ENCODE measurements at regions not wholly inside any gene's neighbourhood (a gene's known extent, or its start where the extent isn't known, plus 50 kb on each side); places are given as distances from the start of the nearest gene placed in this dataset.
"Not testable (repeated sequence)": the region's sequence is repeated elsewhere in the genome, so short reads cannot be mapped to it uniquely, and the experiment has no call there.

DNA sequence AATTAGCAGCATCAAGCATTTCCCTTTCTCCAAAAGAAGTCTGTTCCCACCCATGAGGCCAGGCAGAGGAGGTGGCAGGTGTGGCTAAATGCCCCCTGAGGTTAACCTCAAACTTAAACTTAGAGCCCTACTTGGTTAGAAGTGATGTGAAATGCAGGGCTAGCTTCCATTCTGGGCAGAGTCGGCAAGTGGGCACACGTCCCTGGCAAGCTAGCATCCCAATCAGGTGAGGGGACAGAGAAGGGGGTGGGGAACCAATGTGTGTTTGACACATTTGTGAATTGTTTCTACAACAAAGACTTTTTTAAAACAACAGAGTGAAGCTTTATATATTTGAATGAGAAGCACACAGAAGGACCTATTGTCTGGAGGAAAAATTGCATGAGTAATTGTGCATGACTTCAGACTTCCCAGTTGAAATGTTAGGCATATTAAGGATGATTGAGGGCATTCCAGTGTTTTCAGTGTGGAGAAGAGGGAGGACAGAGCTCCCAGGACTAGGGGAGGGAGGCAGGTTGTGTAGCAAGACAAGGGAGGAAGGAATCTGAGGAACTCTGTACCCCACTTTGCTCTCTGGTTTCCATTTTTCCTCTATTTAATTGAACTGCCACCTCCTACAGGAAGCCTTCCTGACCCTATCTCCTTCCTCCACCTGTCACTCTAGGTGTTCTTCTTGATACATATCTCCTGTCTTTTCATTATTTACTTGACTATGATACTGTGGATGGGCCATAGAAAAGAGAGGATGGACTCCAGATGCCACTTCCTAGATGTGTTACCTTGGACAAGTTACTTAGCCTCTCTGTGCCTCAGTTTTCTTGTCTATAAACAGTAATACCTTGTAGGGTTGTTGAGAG, 83.3 kb upstream of the PICALM start:
- in situ Hi-C loops (cut with HindIII; ENCODE audit: low pct_ligation_motif_present, low pct_unique_long_range_greater_than_20kb, low sequenced_read_pairs) = no loop called here
- peak; percentile 52 for DNase-seq

DNA sequence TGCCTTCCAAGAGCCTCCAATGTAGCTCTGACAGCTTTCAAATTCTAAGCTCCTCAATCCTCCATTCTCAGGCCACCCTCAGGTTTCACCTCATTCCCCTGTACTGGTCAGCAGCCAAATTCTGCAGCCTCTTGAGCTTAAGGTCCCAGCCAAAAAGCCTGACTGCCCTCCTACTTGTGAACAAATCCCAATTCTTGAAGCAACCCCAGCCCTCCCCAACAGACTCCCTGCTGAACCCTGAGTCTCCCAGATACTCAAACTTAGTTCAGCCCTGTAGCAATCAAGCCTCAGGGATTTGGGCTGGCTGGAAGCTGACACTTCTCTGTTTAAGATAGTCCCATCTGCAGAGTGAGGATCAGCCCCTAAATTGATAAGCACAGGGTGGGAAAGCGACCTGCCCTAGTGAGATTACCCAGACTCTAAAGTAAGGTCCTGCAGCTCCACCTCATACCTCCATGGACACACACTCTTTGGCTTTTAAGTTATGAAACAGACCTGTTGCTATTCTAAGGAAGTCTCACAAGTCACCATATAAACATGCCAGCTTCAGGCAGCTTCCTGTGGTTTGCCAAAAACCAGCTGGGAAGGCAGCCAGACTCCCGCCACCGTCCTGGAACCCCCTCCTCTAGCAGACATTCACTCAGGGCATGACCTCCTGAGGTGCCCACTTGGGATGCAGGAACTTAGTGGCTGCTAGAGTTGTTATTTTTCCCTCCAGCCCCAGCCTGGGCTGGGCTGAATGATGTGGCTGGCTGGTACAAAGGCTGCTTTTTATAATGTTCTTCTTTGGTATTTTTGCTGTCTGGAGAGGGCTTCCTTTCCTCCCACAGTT, 82.5 kb upstream of the PICALM start:
- DNase-seq = peak; percentile 43
- in situ Hi-C loops (cut with HindIII; ENCODE audit: low pct_ligation_motif_present, low pct_unique_long_range_greater_than_20kb, low sequenced_read_pairs) = no loop called here

DNA sequence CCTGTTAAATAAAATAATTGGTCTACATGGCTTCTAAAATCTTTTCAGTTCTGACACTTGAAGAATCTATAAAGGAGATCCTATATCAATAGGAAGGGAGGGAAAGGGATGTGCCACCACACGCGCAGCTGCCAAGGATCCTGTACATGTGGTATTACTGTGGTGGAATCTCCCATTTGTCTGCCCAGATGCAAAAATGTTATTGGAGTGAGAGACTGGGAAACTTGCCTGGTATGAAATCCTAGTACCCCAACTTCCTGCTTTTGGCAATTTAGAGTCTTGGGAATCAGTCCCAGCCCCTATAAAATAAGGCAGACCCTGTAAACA, 81.9 kb upstream of the PICALM start:
- DNase-seq = no peak
- in situ Hi-C loops (cut with HindIII; ENCODE audit: low pct_ligation_motif_present, low pct_unique_long_range_greater_than_20kb, low sequenced_read_pairs) = no loop called here

DNA sequence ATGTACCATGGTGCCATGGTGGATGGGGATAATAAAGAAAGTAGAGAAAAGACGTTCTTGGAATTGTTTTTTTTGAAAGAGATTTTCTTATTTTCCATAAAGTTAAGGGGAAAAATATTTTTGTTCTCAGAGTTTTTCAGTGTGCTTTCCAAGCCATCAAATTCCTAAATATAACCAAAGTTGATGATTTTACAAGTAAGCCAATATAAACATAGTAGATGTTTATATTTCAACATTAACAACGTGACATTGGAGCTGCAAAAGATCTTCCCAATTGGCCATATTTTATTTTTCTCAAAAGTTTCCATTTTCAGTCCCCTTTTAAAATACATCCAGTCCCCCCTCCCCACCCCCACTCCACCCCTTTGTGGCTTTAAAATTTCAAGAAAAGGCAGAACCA, 80.9 kb upstream of the PICALM start:
- no peak for DNase-seq
- in situ Hi-C loops (cut with HindIII; ENCODE audit: low pct_ligation_motif_present, low pct_unique_long_range_greater_than_20kb, low sequenced_read_pairs) = no loop called here

DNA sequence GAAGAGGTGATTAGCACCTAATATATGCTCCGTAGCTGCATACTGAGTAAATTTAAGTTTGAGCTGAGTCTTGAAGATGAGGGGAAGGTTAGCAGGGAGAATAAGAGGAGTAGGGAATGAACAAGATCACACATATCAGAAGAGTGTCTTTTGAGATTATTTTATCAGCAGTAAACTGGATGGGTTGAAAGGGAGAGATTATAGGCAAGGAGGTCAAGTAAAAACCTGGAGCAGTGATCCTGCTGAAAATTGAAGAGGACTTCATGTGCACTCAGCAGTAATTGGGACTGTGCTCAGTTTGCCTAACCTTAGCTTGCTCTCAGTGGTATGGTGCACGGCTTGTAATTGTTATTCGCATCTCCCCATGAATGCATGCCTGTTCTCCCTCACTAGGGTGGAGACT, 79.5 kb upstream of the PICALM start:
- DNase-seq = no peak
- in situ Hi-C loops (cut with HindIII; ENCODE audit: low pct_ligation_motif_present, low pct_unique_long_range_greater_than_20kb, low sequenced_read_pairs) = no loop called here

DNA sequence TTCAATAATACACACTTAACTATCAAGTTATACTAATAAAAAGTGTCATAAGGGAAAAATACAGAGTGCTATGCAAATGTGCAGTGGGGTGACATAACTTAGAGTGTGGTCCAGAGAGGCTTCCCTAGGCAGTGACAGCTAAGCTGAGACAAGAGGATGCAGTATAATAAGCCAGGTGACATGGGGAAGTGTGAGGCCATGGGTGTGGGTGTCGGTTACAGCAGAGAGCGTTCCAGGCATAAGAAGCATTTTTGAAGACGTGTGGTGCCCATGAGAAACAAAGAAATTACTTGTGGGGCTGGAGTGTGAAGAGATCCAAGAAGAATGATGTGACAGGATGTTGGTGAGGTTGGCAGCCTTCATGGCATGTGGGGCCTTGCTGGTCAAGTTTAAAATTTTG, 78.1 kb upstream of the PICALM start:
- no peak for DNase-seq
- in situ Hi-C loops (cut with HindIII; ENCODE audit: low pct_ligation_motif_present, low pct_unique_long_range_greater_than_20kb, low sequenced_read_pairs) = no loop called here

DNA sequence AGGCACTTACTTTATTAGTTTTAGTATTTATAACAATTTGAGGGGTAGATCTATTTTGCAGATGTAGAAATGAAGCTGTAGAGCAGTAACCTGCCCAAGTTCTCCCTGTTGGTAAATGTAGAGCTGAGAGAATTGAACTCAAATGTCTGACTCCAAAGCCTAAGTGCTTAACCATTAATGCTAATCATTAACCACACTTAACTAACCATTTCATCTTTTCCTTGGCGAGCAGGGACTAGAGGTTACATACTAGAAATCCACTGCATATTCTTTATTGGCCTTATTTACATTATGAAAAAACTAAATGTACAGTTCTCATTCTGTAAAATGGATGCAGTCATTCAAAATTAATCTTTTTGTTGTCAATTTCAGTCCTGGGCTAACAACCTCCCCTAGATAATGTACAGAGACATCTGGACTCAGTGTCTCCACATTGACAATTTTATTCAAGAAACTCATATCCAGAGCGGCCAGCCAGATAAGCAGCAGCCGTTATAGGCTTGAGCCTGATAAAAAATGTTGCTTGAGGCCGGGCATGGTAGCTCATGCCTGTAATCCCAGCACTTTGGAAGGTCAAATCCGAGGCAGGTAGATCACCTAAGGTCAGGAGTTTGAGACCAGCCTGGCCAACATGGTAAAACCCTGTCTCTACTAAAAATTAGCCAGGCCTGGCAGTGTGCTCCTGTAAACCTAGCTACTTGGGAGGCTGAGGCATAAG, 76.7 kb upstream of the PICALM start:
- in situ Hi-C loops (cut with HindIII; ENCODE audit: low pct_ligation_motif_present, low pct_unique_long_range_greater_than_20kb, low sequenced_read_pairs) = no loop called here
- peak; percentile 77 for DNase-seq

DNA sequence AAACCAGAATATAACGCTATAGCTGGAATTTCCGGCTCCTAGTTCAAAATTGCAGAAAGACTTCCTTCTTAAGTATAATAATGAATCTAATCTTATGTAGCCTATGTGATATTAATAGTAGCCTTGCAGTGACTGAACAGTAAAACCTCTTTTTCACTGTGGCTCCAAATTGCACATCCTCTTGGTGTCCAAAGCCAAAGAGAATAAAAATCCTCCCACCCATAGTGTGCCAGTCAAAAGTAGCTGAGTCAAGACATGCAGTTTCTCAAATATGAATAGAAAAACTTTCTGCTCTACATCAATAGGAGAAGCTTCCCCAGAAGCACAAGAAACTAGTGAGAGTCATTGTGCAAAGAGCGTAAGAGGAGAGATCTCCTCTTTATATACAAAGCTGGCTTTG, 76.0 kb upstream of the PICALM start:
- in situ Hi-C loops (cut with HindIII; ENCODE audit: low pct_ligation_motif_present, low pct_unique_long_range_greater_than_20kb, low sequenced_read_pairs) = no loop called here

DNA sequence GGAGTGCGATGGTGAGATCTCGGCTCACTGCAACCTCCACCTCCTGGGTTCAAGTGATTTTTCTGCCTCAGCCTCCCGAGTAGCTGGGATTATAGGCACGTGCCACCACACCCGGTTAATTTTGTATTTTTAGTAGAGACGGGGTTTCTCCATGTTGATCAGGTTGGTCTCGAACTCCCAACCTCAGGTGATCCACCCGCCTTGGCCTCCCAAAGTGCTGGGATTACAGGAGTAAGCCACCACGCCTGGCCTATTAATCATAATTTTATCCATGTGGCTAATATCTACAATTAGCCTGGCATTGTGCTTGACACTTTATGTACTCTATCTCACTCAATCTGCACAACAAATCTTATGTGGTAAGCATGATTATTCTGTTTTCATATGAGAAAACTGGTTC, 75.2 kb upstream of the PICALM start:
- DNase-seq; in situ Hi-C loops (cut with HindIII; ENCODE audit: low pct_ligation_motif_present, low pct_unique_long_range_greater_than_20kb, low sequenced_read_pairs): not testable (repeated sequence)

More for the DNA sequence above, 76.0 kb upstream of the PICALM start:
- no peak for DNase-seq

DNA sequence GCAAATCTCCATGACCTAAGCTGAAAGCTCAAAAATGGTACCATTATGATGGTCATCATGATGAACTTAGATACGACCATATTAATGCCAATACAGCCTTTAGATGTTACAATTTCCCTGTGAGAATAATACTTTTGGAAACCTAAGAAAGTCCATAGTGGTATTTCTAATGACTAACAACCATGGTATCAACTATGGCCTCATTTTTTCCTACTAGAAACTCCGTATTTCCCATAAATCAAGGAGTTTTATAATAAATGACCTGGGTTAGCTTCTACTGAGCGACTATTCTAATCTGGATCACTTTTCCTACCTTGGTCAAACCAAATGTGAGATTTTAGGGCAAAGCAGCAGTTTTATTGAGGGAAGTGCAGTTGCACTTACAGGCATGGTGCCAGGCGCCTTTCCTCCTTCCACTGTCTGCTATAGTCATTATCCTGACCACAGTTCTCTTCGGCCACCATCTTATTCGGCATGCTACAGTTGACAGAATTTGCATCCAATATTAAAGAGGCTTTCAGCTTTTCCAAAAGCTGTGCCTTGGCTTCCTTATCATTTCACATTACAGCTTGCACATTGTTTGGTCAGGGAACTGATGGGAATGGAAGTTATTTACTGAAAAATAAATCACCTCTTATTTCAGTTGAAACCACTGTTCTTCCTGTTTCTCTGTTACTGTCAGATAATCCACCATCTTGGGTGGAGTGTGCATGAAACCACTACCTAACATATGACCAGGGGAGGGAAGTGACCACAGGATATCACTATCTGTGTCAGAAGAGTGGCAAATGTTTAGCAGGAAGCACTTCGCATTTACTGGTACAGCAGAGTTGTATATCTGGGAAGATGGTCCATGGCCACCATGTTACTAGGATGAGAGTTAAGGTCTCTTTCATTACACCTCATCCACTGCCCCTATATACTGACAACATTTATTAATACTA, 74.5 kb upstream of the PICALM start:
- in situ Hi-C loops (cut with HindIII; ENCODE audit: low pct_ligation_motif_present, low pct_unique_long_range_greater_than_20kb, low sequenced_read_pairs) = no loop called here
- DNase-seq = no peak

DNA sequence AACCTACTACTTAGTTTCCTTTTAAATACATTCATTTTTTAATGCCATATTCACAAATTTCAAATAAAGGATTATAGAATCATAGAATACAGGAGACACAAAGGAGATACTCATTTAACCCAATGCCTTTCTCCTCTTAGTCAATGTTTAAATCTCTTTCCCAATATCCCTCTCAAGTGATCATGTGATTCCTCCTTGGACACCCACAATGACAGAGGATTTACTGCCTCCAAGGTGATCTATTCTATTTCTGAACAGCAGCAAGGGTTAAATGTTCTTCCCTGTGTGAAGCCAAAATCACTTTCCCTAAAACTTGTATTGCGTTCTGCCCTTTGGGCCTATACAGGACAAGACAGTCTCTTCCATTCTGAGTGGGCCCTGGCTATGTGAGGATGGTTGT, 73.3 kb upstream of the PICALM start:
- no peak for DNase-seq
- in situ Hi-C loops (cut with HindIII; ENCODE audit: low pct_ligation_motif_present, low pct_unique_long_range_greater_than_20kb, low sequenced_read_pairs) = no loop called here

DNA sequence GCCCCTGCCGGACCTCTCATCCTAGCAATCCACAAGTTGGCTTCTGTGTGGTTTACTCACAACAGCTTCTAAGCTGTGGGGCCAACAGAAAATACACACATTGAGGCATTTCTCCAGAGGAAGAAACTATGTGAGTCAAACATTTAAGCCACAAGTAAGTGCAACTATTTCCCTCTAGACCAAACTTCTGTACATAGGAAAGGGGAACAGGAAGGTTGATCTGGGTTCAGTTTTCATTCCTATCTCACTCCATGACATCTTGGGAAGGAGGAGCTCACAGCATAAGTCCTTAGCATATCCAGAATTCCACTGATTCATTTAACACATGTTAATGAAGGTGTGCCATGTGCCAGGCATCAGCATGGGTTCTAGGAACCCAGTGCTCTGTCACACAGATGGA, 72.8 kb upstream of the PICALM start:
- DNase-seq = no peak
- in situ Hi-C loops (cut with HindIII; ENCODE audit: low pct_ligation_motif_present, low pct_unique_long_range_greater_than_20kb, low sequenced_read_pairs) = no loop called here

DNA sequence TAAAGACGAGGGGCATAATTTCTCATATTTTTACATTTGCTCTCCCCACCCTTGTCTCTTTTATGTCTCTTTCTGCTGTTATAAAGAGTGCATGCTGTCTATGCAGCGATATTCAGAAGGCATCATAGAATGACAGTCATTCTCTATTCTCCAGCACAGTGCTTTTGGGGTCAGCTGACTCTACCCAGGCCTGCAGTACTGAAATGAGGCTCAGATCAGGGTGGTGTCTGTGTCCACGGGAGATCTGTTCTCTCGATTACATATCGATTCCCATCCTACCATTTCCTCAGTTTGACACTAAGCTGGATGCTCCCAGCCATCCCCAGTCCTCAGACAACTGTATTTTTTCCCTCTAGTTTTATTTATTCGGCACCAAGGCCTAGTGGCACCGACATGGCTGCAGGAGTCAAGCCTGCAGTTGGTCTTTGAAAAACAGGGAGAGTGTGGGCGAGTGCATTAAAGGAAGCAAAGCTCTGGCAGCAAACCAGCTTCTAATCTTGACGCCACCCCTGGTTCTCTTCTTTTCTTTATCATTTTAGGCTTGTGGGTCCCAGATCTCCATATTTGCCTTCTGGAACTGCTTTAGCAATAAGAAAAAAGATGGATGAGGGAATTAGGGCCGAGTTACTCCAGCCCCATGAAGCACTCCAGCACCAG, 71.6 kb upstream of the PICALM start:
- DNase-seq = no peak
- in situ Hi-C loops (cut with HindIII; ENCODE audit: low pct_ligation_motif_present, low pct_unique_long_range_greater_than_20kb, low sequenced_read_pairs) = no loop called here

DNA sequence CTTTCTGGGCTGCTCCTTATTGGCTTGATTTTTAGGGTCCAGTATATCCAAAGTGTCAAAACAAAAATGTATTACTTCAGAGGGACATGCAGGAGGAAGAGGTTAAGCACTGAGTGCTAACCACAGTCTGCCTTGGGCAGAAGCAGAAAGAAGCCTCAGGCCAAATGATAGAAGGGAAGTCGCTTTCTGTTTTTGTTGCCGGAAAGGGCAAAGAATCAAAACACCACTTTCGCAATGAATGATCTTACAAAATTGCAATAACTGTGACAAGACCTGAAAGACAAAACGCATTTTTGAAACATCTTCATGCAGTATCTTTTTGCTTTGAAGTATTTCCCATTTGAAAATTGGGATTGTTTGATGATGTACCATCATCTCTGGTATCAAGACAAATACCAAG, 70.1 kb upstream of the PICALM start:
- no peak for DNase-seq
- in situ Hi-C loops (cut with HindIII; ENCODE audit: low pct_ligation_motif_present, low pct_unique_long_range_greater_than_20kb, low sequenced_read_pairs) = no loop called here

DNA sequence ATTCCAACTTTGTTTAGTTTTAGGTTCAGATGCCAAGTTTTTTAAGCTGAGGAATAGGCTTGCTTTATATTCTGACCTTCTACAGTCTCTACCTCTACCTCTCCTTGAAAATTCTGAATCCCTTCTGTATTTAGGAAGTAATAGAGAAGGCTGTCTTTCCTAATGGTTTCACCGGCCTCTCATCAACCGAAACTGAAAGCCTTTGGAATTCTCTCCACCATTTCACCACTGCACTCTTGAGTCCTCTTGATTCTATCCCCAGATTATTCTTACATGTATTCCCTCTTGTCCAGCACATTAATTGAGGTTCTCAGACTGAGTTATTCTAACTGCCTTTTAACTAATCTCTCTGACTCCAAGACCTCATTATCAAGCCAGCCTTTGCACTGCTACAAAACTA, 67.7 kb upstream of the PICALM start:
- DNase-seq = no peak
- in situ Hi-C loops (cut with HindIII; ENCODE audit: low pct_ligation_motif_present, low pct_unique_long_range_greater_than_20kb, low sequenced_read_pairs) = no loop called here

DNA sequence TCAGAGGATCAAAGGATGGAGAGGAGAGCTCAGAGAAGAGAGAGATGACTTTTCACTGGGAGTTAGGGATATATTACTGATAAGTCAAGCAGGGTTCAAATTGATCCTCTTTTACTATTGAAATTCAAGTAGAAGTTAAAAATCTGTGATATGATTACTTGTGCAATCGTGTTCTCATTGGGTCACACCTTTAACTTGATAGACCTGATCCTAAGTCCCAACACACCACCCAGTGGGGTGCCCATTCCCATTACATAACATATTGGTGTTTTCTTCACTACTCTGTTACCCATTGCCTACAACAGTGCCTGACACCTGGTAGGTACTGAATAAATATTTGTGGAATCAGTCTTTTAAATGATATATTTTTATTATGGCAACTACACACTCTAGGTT, 66.4 kb upstream of the PICALM start:
- in situ Hi-C loops (cut with HindIII; ENCODE audit: low pct_ligation_motif_present, low pct_unique_long_range_greater_than_20kb, low sequenced_read_pairs) = no loop called here

DNA sequence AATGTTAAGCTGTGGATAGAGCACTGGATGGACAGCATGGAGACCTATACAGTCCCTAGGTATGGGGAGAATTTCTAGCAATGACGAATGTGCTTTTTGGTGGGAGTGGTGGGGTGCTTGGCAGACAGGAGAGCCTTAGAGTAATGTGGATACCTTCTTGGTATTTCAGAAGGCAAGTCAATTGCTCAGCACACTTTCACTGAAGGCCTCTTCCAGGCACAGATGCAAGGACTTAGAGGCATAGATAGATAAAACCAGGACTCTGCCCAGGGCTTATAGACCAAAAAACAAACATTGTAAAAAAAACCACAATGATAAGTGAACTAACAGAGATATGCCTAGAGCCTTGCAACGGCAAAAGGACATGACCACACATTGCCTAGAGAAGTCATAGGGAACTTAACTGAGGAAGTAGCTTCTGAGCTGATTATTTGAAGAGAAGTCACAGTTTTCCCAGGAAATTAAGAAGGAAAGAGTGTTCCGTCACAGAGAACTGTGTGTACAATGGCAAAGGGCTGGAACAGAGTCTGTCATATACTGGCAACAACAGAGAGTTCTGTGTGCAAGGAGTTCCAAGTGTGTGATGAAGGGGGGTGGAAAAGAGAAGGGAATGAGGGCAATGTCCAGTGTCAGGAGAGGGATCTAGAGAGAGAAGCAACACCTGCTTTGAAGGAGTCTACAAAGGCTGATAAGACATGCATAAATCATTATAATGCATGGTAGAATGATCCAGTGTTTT, 65.9 kb upstream of the PICALM start:
- in situ Hi-C loops (cut with HindIII; ENCODE audit: low pct_ligation_motif_present, low pct_unique_long_range_greater_than_20kb, low sequenced_read_pairs) = no loop called here
- DNase-seq = no peak

More for the DNA sequence above, 66.4 kb upstream of the PICALM start:
- DNase-seq = no peak
